Panc1 (cell line): ENCODE measurements at regions not wholly inside any gene's neighbourhood (a gene's known extent, or its start where the extent isn't known, plus 50 kb on each side); places are given as distances from the start of the nearest gene placed in this dataset.

Experiments
- ATAC-seq: fragments of 200-7000 bp; cut with Tn5 transposase; 2 replicates; pipeline ENCODE4 v1.9.1; 2020; ENCODE audit warnings: mild to moderate bottlenecking, moderate library complexity
- BruUV-seq: library from RNA; stranded (reverse); fragments of 400-500 nt; replicated peaks from 2 replicates; lab custom pipeline; 2021; lab: Mats Ljungman, UMichigan
- CTCF ChIA-PET: fragments of 300-600 bp; sonication (Branson Sonifier 250); formaldehyde crosslinking; loops from one replicate; lab custom pipeline; 2022; ENCODE audit warnings: antibody characterized with exemption; lab: Charles Lee
- POLR2A ChIA-PET: fragments of 300-600 bp; sonication (Branson Sonifier 250); formaldehyde crosslinking; loops from one replicate; lab custom pipeline; 2022; ENCODE audit warnings: antibody characterized with exemption; lab: Charles Lee
- DNase-seq: peaks from one replicate; pipeline ENCODE4 v3.0.0-alpha.2; 2010; ENCODE audit warnings: low read depth, low spot score
- H3K27ac ChIP-seq: 2 replicates; pipeline ENCODE4 v1.5.1; 2011; ENCODE audit warnings: mild to moderate bottlenecking, low read length, inconsistent platforms
- H3K27me3 ChIP-seq: fragments of 200-500 bp; sonication (Bioruptor generic); 2 replicates; pipeline ENCODE4 v1.6.0; 2014; ENCODE audit warnings: low read length, inconsistent platforms; ENCODE audit not compliant: control insufficient read depth, insufficient read depth
- H3K36me3 ChIP-seq: fragments of 200-500 bp; sonication (Bioruptor generic); 2 replicates; pipeline ENCODE4 v1.5.1; 2014; ENCODE audit warnings: inconsistent platforms, mild to moderate bottlenecking, low read length, moderate library complexity; ENCODE audit not compliant: control insufficient read depth, insufficient read depth
- H3K4me1 ChIP-seq: 2 replicates; pipeline ENCODE4 v1.5.1; 2011; ENCODE audit warnings: inconsistent platforms, mild to moderate bottlenecking, low read length, moderate library complexity; ENCODE audit not compliant: control insufficient read depth, insufficient read depth
- H3K4me3 ChIP-seq, 2 experiments: 2 replicates each; pipeline ENCODE4 v1.5.1; 2011 to 2012; ENCODE audit warnings: low read depth in 2 of 2, low read length in 2 of 2, mild to moderate bottlenecking in 2 of 2, inconsistent platforms in 1 of 2, moderate library complexity in 1 of 2
- H3K9me3 ChIP-seq: fragments of 200-500 bp; sonication (Bioruptor generic); 2 replicates; pipeline ENCODE4 v1.5.1; 2014; ENCODE audit warnings: low read depth, mild to moderate bottlenecking, inconsistent platforms, low read length, moderate library complexity; ENCODE audit not compliant: control insufficient read depth, insufficient read depth
- POLR2AphosphoS5 ChIP-seq: IDR thresholded peaks from 2 replicates; pipeline ENCODE4 v1.6.1; 2012; ENCODE audit warnings: mild to moderate bottlenecking, low read depth, low read length, moderate library complexity
- SIN3A ChIP-seq: IDR thresholded peaks from 2 replicates; pipeline ENCODE4 v1.6.1; 2012; ENCODE audit warnings: low read depth, mild to moderate bottlenecking, low read length, moderate library complexity, borderline replicate concordance; ENCODE audit not compliant: insufficient read depth
- TCF7L2 ChIP-seq: IDR thresholded peaks from 2 replicates; pipeline ENCODE4 v1.6.1; 2011; ENCODE audit warnings: mild to moderate bottlenecking, low read depth, low read length, inconsistent platforms
- in situ Hi-C: cut with HindIII; loops from 2 replicates; pipeline ENCODE4 v1.10.0; 2016; ENCODE audit warnings: low sequenced_read_pairs, low pct_unique_long_range_greater_than_20kb
- intact Hi-C: fragments of 100-400 bp; cut with micrococcal nuclease; formaldehyde crosslinking; loops from one replicate; pipeline ENCODE4 v1.10.0; 2022; ENCODE audit not compliant: unreplicated experiment
- TF ChIP-seq, protein P1 (sequence below), 2 experiments: IDR thresholded peaks; 2 replicates each; pipeline ENCODE4 v1.6.1; 2011 to 2012; ENCODE audit warnings: low read depth in 2 of 2, control low read depth in 1 of 2, low read length in 1 of 2, mild to moderate bottlenecking in 1 of 2, moderate library complexity in 1 of 2; ENCODE audit not compliant: insufficient read depth in 1 of 2
- TF ChIP-seq, protein P2 (sequence below): fragments of 450-650 bp; IDR thresholded peaks from 2 replicates; pipeline ENCODE4 v1.5.1; 2017; ENCODE audit warnings: mild to moderate bottlenecking

DNA sequence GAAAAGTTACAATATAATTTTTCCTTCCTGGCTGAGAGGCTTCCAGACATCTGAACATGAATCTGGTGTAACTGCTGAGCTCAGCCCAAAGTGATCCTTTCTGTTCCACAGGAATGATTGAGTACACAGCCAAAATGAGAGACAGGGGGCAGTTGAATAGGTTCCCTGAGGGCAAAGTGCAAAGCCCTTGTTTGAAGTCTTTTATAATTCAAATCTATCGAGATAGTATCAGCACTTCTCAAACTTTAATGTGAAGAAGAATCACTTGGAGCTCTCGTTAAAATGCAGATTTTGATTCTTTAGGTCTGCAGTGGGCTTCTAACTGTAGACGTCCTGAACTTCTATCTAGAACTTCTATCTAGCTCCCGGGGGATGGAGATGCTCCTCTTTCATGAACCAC lies 54.4 kb upstream of the BMP2K start:
- in situ Hi-C loops (no loop called here), intact Hi-C loops (no loop called here)

DNA sequence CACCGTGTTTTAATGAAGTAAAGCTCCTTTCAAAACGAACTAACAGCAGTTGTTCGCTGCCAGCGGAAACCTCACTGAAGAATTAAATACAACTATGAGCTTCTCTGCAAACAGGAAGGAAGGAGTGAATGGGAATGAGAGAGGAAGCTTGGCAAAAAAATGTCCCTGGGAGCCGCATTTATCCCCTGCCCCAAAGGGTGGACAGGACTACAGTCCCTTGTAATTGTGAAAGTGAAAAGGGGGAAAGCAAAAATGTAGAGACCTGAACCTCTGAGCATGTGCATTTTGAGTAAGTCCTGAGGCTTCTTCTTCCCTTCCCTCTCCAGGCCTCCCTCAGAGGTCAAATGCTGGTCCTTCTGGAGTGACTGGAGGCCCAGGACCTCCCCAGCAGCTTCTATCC lies 53.8 kb upstream of the BMP2K start:
- TF ChIP-seq SIN3A (no peak), POLR2AphosphoS5 (no peak), TCF7L2 (no peak)
- TF ChIP-seq, protein P1, sequence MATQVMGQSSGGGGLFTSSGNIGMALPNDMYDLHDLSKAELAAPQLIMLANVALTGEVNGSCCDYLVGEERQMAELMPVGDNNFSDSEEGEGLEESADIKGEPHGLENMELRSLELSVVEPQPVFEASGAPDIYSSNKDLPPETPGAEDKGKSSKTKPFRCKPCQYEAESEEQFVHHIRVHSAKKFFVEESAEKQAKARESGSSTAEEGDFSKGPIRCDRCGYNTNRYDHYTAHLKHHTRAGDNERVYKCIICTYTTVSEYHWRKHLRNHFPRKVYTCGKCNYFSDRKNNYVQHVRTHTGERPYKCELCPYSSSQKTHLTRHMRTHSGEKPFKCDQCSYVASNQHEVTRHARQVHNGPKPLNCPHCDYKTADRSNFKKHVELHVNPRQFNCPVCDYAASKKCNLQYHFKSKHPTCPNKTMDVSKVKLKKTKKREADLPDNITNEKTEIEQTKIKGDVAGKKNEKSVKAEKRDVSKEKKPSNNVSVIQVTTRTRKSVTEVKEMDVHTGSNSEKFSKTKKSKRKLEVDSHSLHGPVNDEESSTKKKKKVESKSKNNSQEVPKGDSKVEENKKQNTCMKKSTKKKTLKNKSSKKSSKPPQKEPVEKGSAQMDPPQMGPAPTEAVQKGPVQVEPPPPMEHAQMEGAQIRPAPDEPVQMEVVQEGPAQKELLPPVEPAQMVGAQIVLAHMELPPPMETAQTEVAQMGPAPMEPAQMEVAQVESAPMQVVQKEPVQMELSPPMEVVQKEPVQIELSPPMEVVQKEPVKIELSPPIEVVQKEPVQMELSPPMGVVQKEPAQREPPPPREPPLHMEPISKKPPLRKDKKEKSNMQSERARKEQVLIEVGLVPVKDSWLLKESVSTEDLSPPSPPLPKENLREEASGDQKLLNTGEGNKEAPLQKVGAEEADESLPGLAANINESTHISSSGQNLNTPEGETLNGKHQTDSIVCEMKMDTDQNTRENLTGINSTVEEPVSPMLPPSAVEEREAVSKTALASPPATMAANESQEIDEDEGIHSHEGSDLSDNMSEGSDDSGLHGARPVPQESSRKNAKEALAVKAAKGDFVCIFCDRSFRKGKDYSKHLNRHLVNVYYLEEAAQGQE (IDR thresholded peaks at IDR 0.05; ENCODE audit: insufficient read depth in 1 of 2, low read depth in 2 of 2, low read length in 1 of 2): no peak
- TF ChIP-seq, protein P2, sequence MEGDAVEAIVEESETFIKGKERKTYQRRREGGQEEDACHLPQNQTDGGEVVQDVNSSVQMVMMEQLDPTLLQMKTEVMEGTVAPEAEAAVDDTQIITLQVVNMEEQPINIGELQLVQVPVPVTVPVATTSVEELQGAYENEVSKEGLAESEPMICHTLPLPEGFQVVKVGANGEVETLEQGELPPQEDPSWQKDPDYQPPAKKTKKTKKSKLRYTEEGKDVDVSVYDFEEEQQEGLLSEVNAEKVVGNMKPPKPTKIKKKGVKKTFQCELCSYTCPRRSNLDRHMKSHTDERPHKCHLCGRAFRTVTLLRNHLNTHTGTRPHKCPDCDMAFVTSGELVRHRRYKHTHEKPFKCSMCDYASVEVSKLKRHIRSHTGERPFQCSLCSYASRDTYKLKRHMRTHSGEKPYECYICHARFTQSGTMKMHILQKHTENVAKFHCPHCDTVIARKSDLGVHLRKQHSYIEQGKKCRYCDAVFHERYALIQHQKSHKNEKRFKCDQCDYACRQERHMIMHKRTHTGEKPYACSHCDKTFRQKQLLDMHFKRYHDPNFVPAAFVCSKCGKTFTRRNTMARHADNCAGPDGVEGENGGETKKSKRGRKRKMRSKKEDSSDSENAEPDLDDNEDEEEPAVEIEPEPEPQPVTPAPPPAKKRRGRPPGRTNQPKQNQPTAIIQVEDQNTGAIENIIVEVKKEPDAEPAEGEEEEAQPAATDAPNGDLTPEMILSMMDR: no peak
- no peak for DNase-seq
- intact Hi-C loops: no loop called here
- no peaks in the 10 kb centered on the region for H3K4me1 ChIP-seq
- in situ Hi-C loops: no loop called here
- no peaks in the 10 kb centered on the region for H3K27me3 ChIP-seq
- no TSS peak for BruUV-seq
- no peak overlapping the region for H3K4me3 ChIP-seq
- H3K9me3 ChIP-seq: no peaks in the 10 kb centered on the region
- POLR2A ChIA-PET: no interaction called here
- H3K27ac ChIP-seq: no peak overlapping the region
- no peak for ATAC-seq
- H3K36me3 ChIP-seq: no peaks in the 10 kb centered on the region
- CTCF ChIA-PET: no interaction called here

More for the DNA sequence above, 54.4 kb upstream of the BMP2K start:
- H3K27ac ChIP-seq: no peak overlapping the region
- H3K4me3 ChIP-seq: no peak overlapping the region
- DNase-seq (no peak), ATAC-seq (no peak)
- no TSS peak for BruUV-seq
- no peaks in the 10 kb centered on the region for H3K9me3 ChIP-seq
- H3K27me3 ChIP-seq: no peaks in the 10 kb centered on the region
- TF ChIP-seq TCF7L2: no peak
- TF ChIP-seq, protein P2: no peak
- no peak for TF ChIP-seq SIN3A
- TF ChIP-seq POLR2AphosphoS5: no peak
- TF ChIP-seq, protein P1 (IDR thresholded peaks at IDR 0.05; ENCODE audit: insufficient read depth in 1 of 2, low read depth in 2 of 2, low read length in 1 of 2): no peak
- no peaks in the 10 kb centered on the region for H3K36me3 ChIP-seq
- POLR2A ChIA-PET: no interaction called here
- no peaks in the 10 kb centered on the region for H3K4me1 ChIP-seq
- CTCF ChIA-PET: no interaction called here
